Activated CD4-positive, alpha-beta T cell treated with anti-CD3 and anti-CD28 coated beads for 4 hours (primary cell): ENCODE measurements at regions not wholly inside any gene's neighbourhood (a gene's known extent, or its start where the extent isn't known, plus 50 kb on each side); places are given as distances from the start of the nearest gene placed in this dataset.

ENCODE experiments used
- DNase-seq, 2 donors: peaks; one replicate each; pipeline ENCODE4 v3.0.0-alpha.2; 2020

DNA sequence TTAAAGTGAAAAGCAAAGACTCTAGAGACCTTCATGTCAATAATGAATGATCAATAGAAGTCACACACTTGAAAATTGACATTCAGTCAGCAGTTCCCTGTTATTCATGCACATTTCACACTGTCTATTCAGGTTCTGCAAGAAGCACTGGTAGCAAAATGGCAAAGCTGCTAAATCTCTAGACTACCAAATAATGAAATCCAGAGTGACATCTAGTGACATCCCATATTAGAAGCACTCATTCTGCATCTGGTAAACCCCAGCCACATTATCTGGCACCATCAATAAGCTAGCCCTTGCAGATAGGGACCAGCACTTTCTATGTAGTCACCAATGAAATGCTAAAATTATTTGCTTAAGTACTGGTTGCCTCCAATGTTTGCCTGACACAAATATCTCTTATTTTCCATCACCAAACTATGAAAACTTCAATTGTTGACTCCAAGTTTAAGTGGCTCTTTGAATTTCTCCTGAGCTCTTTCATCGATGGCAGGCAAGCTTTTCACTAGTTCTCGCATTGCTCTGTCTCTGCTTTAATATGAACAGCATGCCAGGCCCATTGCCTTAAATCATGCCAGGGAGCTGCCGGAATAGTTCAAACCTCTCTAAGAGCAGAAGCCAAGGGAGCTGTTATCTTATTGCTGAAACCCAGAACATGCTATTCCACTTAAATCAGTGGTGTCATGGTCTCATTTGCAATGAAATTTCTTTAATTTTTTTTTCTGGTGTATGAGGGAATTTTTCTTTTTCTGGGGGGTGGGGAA is 409.9 kb downstream of the MZT1 start:
- no peak for DNase-seq

DNA sequence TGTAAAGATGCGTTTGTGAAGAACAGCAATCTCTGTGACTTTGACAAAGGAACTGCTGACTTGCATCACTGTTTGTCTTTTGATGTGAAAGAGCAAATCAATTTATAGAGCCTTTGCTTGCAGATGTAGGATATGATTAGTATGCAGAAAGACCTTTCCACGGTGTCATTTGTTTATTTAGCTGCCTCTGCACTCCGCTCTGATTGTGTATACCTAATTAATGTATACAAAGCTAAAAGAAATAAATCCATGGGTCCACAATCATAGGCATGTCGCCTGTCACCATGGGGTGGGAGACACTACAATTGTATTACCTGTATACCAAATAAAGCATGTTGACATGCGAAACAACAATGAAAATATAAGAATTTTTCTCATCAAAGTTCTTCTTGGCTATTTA is 410.7 kb downstream of the MZT1 start:
- no peak for DNase-seq

DNA sequence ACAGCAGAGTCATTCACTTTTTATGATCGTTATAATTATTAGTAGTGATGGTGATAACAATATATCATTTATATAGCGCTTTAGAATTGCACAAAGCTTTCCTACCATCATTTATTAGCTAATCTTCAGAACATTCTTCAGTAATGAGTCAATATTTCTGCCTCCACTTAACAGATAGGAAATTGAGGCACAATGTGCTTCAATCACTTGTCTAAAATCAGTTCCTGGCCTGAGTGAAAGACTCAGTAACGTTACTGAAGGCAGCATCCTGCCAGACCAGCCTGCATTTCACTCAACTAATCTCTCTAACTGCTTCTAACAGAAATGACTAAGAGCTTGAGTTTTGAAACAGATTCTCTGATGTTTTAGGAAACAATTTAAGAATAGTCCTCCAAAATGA is 412.1 kb downstream of the MZT1 start:
- no peak for DNase-seq

GRCh38 chr13:72314210-72314609 is 413.2 kb downstream of the MZT1 start:
- no peak for DNase-seq

GRCh38 chr13:72313546-72313945 is 413.9 kb downstream of the MZT1 start:
- no peak for DNase-seq

DNA sequence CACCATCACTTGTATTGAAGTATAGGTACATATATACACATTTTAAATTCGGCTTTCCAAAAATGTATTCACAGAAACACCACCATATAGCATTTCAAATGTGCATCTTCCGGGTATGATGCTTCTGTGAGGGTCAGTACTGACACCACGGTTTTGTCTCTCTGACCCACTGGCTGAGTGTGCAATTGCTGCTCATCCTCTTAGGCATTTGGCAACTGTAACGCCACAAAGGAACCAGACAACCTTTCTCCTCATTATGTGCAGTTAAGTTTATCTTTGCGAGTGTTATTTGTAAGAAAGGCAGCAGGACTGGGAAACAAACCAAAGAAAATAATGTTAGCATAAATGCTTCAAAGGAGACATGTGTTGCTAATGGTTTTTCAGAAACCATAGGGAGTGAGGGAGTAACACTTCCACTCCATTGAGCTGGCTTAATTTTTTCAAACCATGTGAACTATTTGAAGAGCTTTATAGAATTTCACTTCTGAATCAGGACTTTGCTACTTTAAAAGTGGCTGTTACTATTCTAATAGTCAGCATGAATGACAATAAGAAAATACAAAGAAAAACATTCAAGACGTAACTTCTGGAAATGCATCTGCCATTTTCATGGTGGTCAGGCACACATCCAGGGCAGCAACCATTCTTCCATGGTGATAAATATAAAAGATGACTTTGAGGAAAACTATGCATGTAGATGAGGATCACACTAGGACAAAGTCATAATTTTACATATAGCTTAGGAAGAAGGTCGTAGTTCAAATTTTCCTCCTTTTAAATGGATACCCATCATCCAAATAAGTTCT is 423.3 kb downstream of the MZT1 start:
- no peak for DNase-seq

DNA sequence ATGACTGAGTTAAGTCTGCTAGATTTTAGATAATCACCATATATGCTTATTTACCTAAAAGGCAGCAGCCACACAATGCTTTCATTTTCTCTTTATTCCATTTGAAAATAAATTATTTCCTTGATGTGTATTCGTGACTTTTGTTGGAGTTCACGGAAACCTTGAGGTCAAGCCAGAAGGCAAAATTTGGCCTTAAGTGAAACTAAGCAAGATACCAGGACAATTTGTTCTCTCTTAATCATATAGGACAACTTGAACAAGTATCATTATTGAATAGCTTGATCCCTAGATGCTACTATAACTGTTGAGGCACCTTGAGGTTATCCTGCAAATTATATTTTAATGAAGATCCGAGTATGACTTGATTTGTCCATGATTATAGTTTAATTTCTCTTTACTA is 429.2 kb upstream of the DACH1 start:
- DNase-seq = no peak

DNA sequence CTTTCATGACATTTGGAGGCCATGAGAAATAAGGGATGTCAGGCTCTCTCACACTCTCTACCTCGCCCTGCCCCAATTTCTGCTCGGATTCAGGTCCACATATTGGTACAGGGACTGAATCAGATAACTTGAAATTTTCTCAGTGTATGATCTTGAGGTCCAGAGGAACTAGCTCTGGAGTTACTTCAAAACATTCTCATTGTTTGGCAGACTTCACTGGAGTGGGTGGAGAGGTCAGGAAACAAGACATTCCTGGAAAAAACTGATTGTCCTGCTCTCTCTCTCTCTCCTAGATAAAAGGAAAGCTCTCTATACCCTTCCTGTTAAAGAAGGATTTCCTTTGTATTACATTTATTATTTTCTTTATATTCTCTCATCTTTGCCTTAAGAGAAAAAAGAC is 428.1 kb upstream of the DACH1 start:
- DNase-seq = no peak

GRCh38 chr13:72293206-72293605 is 426.2 kb upstream of the DACH1 start:
- DNase-seq = no peak

- DNase-seq = no peak
Observed at GRCh38 chr13:72290962-72291681, 424.1 kb upstream of the DACH1 start.

GRCh38 chr13:72286421-72286820 is 419.4 kb upstream of the DACH1 start:
- no peak for DNase-seq

DNA sequence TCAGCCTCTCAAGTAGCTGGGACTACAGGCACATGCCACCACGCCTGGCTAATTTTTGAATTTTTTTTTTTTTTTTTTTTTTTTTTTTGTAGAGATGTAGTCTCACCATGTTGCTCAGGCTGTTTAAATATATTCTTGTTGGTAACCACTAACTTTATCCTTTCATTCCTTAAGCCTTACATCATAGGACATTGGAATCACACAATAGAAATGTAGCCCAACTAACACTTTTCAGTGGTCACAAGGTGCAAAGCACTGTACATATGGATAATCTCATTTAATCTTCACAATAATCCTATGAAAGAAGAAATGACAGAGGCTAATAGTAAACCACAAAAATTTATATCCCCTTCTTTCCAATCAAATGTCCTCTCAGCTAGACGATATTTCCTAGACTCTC is 417.8 kb upstream of the DACH1 start:
- no peak for DNase-seq

- DNase-seq = no peak
Observed at GRCh38 chr13:72261732-72262131, 394.7 kb upstream of the DACH1 start.

- no peak for DNase-seq
Observed at GRCh38 chr13:72259528-72259927, 392.5 kb upstream of the DACH1 start.

- no peak for DNase-seq
Observed at GRCh38 chr13:72258340-72258981, 391.5 kb upstream of the DACH1 start.

GRCh38 chr13:72255908-72256307 is 388.9 kb upstream of the DACH1 start:
- no peak for DNase-seq

DNA sequence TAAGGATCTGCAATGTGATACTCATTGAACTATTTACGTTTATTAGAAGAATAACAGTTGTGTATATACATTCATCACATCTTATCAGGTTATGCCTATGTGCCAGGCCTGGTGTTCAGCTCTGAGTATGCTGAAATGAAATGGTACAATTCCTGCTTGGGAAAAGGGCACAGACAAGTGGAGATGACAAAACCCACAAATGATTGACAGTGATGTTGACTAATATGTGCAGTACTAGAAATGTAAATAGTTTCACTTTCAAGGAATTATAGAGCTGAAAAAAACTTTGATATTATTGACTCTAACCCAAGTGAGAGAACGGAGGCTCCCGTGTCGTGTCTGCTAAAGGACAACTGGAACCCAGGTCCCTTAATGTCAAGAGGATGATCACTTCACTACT is 386.8 kb upstream of the DACH1 start:
- no peak for DNase-seq

- no peak for DNase-seq
Observed at GRCh38 chr13:72246396-72246795, 379.4 kb upstream of the DACH1 start.

DNA sequence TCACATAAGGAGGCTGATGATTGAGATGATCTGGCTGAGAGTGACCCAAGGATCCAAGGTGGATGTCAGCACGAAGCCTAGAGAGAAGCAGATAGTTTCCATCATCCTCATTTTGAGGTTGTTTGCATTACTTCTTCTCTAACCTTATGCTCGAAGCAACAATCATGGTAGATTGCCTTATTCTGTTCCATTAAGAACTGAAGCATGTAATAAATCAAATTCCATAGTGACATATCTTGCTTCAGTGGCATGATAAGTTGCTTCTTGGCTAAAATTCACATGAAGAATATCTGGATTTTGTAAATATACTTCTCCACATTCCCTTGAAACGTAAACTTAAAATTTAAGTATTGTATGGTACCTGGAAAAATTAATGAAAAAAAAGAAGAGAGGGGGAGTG is 377.8 kb upstream of the DACH1 start:
- no peak for DNase-seq

DNA sequence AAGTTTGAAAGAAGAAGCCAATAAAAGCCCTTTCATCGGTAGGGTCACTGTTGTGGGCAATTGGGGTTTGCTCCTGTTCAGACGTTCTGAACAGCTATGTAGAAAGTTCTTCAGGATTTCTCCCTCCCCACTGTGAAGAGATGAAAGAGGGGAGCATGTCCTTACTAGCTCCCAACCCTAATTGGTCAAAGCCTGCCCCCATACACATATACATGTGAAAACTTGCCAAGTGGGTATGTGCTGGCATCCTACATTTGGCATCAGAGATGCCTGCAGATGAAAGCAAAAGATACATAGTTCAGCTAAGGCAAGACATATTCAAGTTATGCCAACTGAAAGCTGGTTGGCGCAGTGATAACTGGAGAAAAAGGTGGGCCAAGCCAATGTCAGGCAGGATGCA is 363.1 kb upstream of the DACH1 start:
- no peak for DNase-seq

DNA sequence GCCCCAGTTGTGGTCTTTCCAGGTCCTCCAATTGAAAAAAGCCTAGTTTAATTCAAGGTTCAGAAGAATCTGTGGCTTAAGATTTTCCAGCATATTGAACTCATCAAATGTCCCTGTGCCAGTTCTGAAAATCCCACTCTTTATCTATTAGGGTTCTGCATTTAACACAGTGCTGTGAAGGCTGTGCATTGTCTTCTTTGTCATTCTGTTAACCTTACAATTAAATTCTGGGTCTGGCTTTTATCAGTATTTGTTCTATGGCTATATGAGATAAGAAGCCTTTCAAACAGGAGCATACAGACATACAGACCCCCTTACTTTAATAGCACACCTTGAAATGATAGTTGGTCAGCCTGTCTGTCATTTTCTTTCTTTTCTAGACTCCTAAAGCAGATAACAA is 362.1 kb upstream of the DACH1 start:
- no peak for DNase-seq

GRCh38 chr13:72221276-72221962 is 354.4 kb upstream of the DACH1 start:
- DNase-seq = no peak

GRCh38 chr13:72218966-72219365 is 352.0 kb upstream of the DACH1 start:
- no peak for DNase-seq
